Panc1 (cell line): ENCODE measurements at regions not wholly inside any gene's neighbourhood (a gene's known extent, or its start where the extent isn't known, plus 50 kb on each side); places are given as distances from the start of the nearest gene placed in this dataset.

Experiments used
- ATAC-seq: fragments of 200-7000 bp; cut with Tn5 transposase; 2 replicates; pipeline ENCODE4 v1.9.1; 2020; ENCODE audit warnings: mild to moderate bottlenecking, moderate library complexity
- BruUV-seq: library from RNA; stranded (reverse); fragments of 400-500 nt; replicated peaks from 2 replicates; lab custom pipeline; 2021; lab: Mats Ljungman, UMichigan
- CTCF ChIA-PET: fragments of 300-600 bp; sonication (Branson Sonifier 250); formaldehyde crosslinking; loops from one replicate; lab custom pipeline; 2022; ENCODE audit warnings: antibody characterized with exemption; lab: Charles Lee
- POLR2A ChIA-PET: fragments of 300-600 bp; sonication (Branson Sonifier 250); formaldehyde crosslinking; loops from one replicate; lab custom pipeline; 2022; ENCODE audit warnings: antibody characterized with exemption; lab: Charles Lee
- DNase-seq: peaks from one replicate; pipeline ENCODE4 v3.0.0-alpha.2; 2010; ENCODE audit warnings: low read depth, low spot score
- H3K27ac ChIP-seq: 2 replicates; pipeline ENCODE4 v1.5.1; 2011; ENCODE audit warnings: mild to moderate bottlenecking, low read length, inconsistent platforms
- H3K27me3 ChIP-seq: fragments of 200-500 bp; sonication (Bioruptor generic); 2 replicates; pipeline ENCODE4 v1.6.0; 2014; ENCODE audit warnings: low read length, inconsistent platforms; ENCODE audit not compliant: control insufficient read depth, insufficient read depth
- H3K36me3 ChIP-seq: fragments of 200-500 bp; sonication (Bioruptor generic); 2 replicates; pipeline ENCODE4 v1.5.1; 2014; ENCODE audit warnings: inconsistent platforms, mild to moderate bottlenecking, low read length, moderate library complexity; ENCODE audit not compliant: control insufficient read depth, insufficient read depth
- H3K4me1 ChIP-seq: 2 replicates; pipeline ENCODE4 v1.5.1; 2011; ENCODE audit warnings: inconsistent platforms, mild to moderate bottlenecking, low read length, moderate library complexity; ENCODE audit not compliant: control insufficient read depth, insufficient read depth
- H3K4me3 ChIP-seq, 2 experiments: 2 replicates each; pipeline ENCODE4 v1.5.1; 2011 to 2012; ENCODE audit warnings: low read depth in 2 of 2, low read length in 2 of 2, mild to moderate bottlenecking in 2 of 2, inconsistent platforms in 1 of 2, moderate library complexity in 1 of 2
- H3K9me3 ChIP-seq: fragments of 200-500 bp; sonication (Bioruptor generic); 2 replicates; pipeline ENCODE4 v1.5.1; 2014; ENCODE audit warnings: low read depth, mild to moderate bottlenecking, inconsistent platforms, low read length, moderate library complexity; ENCODE audit not compliant: control insufficient read depth, insufficient read depth
- CTCF ChIP-seq: fragments of 450-650 bp; IDR thresholded peaks from 2 replicates; pipeline ENCODE4 v1.5.1; 2017; ENCODE audit warnings: mild to moderate bottlenecking
- POLR2AphosphoS5 ChIP-seq: IDR thresholded peaks from 2 replicates; pipeline ENCODE4 v1.6.1; 2012; ENCODE audit warnings: mild to moderate bottlenecking, low read depth, low read length, moderate library complexity
- REST ChIP-seq, 2 experiments: IDR thresholded peaks; 2 replicates each; pipeline ENCODE4 v1.6.1; 2011 to 2012; ENCODE audit warnings: low read depth in 2 of 2, control low read depth in 1 of 2, low read length in 1 of 2, mild to moderate bottlenecking in 1 of 2, moderate library complexity in 1 of 2; ENCODE audit not compliant: insufficient read depth in 1 of 2
- SIN3A ChIP-seq: IDR thresholded peaks from 2 replicates; pipeline ENCODE4 v1.6.1; 2012; ENCODE audit warnings: low read depth, mild to moderate bottlenecking, low read length, moderate library complexity, borderline replicate concordance; ENCODE audit not compliant: insufficient read depth
- TCF7L2 ChIP-seq: IDR thresholded peaks from 2 replicates; pipeline ENCODE4 v1.6.1; 2011; ENCODE audit warnings: mild to moderate bottlenecking, low read depth, low read length, inconsistent platforms
- in situ Hi-C: cut with HindIII; loops from 2 replicates; pipeline ENCODE4 v1.10.0; 2016; ENCODE audit warnings: low sequenced_read_pairs, low pct_unique_long_range_greater_than_20kb
- intact Hi-C: fragments of 100-400 bp; cut with micrococcal nuclease; formaldehyde crosslinking; loops from one replicate; pipeline ENCODE4 v1.10.0; 2022; ENCODE audit not compliant: unreplicated experiment

GRCh38 chr21:25054689-25055088 lies 552.6 kb downstream of the MRPL39 start:
- in situ Hi-C loops, result no loop called here
- BruUV-seq, result no TSS peak
- DNase-seq (no peak), ATAC-seq (no peak)
- no peak for TF ChIP-seq TCF7L2
- no peak for TF ChIP-seq POLR2AphosphoS5
- CTCF ChIA-PET, result no interaction called here
- H3K9me3 ChIP-seq, result no peaks in the 10 kb centered on the region
- no peaks in the 10 kb centered on the region for H3K27me3 ChIP-seq
- POLR2A ChIA-PET, result no interaction called here
- H3K4me1 ChIP-seq, result no peaks in the 10 kb centered on the region
- no peak overlapping the region for H3K27ac ChIP-seq
- H3K4me3 ChIP-seq, result no peak overlapping the region
- intact Hi-C loops, result no loop called here
- H3K36me3 ChIP-seq, result no peaks in the 10 kb centered on the region

- no peak for ATAC-seq
- POLR2A ChIA-PET, result no interaction called here
- 0 out of 4 replicates have a peak overlapping the region, but pooled peaks of 1 of the 2 experiments have one; percentile 5 for H3K4me3 ChIP-seq
Measured at GRCh38 chr21:25039461-25040380, 567.6 kb downstream of the MRPL39 start.

GRCh38 chr21:25036775-25037174 lies 570.5 kb downstream of the MRPL39 start:
- no peaks in the 10 kb centered on the region for H3K27me3 ChIP-seq
- in situ Hi-C loops (no loop called here), intact Hi-C loops (no loop called here)
- TF ChIP-seq TCF7L2, result no peak
- no peak for TF ChIP-seq CTCF
- no peak for TF ChIP-seq REST (IDR thresholded peaks at IDR 0.05; ENCODE audit: insufficient read depth in 1 of 2, low read depth in 2 of 2, low read length in 1 of 2)
- TF ChIP-seq SIN3A, result no peak
- no peak for TF ChIP-seq POLR2AphosphoS5
- no peak for DNase-seq
- ATAC-seq, result no peak
- H3K4me1 ChIP-seq, result no peaks in the 10 kb centered on the region
- H3K4me3 ChIP-seq, result no peak overlapping the region
- H3K27ac ChIP-seq, result no peak overlapping the region
- H3K36me3 ChIP-seq, result no peaks in the 10 kb centered on the region
- no TSS peak for BruUV-seq
- POLR2A ChIA-PET, result no interaction called here
- H3K9me3 ChIP-seq, result no peaks in the 10 kb centered on the region
- CTCF ChIA-PET, result no interaction called here

More at GRCh38 chr21:25039461-25040380, 567.6 kb downstream of the MRPL39 start:
- H3K4me1 ChIP-seq, result no peaks in the 10 kb centered on the region
- TF ChIP-seq CTCF (peak; percentile 24; the same call in 1 of the 2 replicates), POLR2AphosphoS5 (no peak)
- intact Hi-C loops, result no loop called here
- no TSS peak for BruUV-seq
- peak; percentile 4 for DNase-seq
- no peaks in the 10 kb centered on the region for H3K9me3 ChIP-seq
- CTCF ChIA-PET, result no interaction called here
- no peaks in the 10 kb centered on the region for H3K27me3 ChIP-seq
- H3K27ac ChIP-seq, result no peak overlapping the region
- in situ Hi-C loops, result no loop called here
- no peaks in the 10 kb centered on the region for H3K36me3 ChIP-seq
